A549 (cell line): ENCODE measurements at regions not wholly inside any gene's neighbourhood (a gene's known extent, or its start where the extent isn't known, plus 50 kb on each side); places are given as distances from the start of the nearest gene placed in this dataset.

Experiments used
- ATAC-seq, 2 experiments: fragments of 200-7000 bp in 1 of 2; fragments of >200 bp in 1 of 2; cut with Nextera tagmentation in 1 of 2; cut with Tn5 transposase in 1 of 2; 3 replicates each; pipeline versions ENCODE4 v1.8.0 to v1.9.1; 2018 to 2020; ENCODE audit warnings: mild to moderate bottlenecking in 1 of 2, moderate library complexity in 1 of 2
- CTCF ChIA-PET: fragments of 300-600 bp; sonication (Branson Sonifier 250); formaldehyde crosslinking; extraction: SDS; loops from one replicate; lab custom pipeline; 2021; ENCODE audit warnings: antibody characterized with exemption, inconsistent platforms; lab: Yijun Ruan, JAX
- POLR2A ChIA-PET: fragments of 350-600 bp; formaldehyde crosslinking; extraction: SDS; loops from one replicate; lab custom pipeline; 2021; ENCODE audit warnings: antibody characterized with exemption, inconsistent platforms; lab: Yijun Ruan, JAX
- DNase-seq, 2 experiments: peaks; one replicate each; pipeline versions ENCODE4 v3.0.0 to v3.0.0-alpha.2; 2011 to 2016; ENCODE audit warnings: low read depth in 1 of 2, low spot score in 1 of 2
- FAIRE-seq: peaks from 2 replicates; lab custom pipeline; 2011; peaks lifted over from hg19 to GRCh38; lab: Jason Lieb, UNC
- H3K27ac ChIP-seq, 2 experiments: fragments of >200 bp; sonication (Bioruptor Twin); formaldehyde crosslinking; 3 replicates each; pipeline ENCODE4 v1.5.1; 2016 to 2017
- H3K4me1 ChIP-seq: fragments of >200 bp; sonication (Bioruptor Twin); formaldehyde crosslinking; 3 replicates; pipeline ENCODE4 v1.6.1; 2016
- H3K4me2 ChIP-seq: fragments of >200 bp; sonication (Bioruptor Twin); formaldehyde crosslinking; 3 replicates; pipeline ENCODE4 v1.6.1; 2016
- H3K4me3 ChIP-seq: fragments of >200 bp; sonication (Bioruptor Twin); formaldehyde crosslinking; 3 replicates; pipeline ENCODE4 v1.5.1; 2016
- H3K9me3 ChIP-seq: fragments of >200 bp; sonication (Bioruptor Twin); formaldehyde crosslinking; 3 replicates; pipeline ENCODE4 v1.6.1; 2016
- ATOH8 ChIP-seq: fragments of 250-450 bp; sonication (Bioruptor Pico); IDR thresholded peaks from 2 replicates; pipeline ENCODE4 v1.5.0; 2020; ENCODE audit warnings: low read depth, mild to moderate bottlenecking, moderate library complexity
- BCL3 ChIP-seq: fragments of >200 bp; sonication (Bioruptor Twin); formaldehyde crosslinking; IDR thresholded peaks from 3 replicates; pipeline ENCODE4 v1.6.1; 2016
- BHLHE40 ChIP-seq: IDR thresholded peaks from 2 replicates; pipeline ENCODE4 v1.6.1; 2012; ENCODE audit warnings: low read depth, low read length, inconsistent platforms
- CEBPB ChIP-seq, 2 experiments: fragments of >200 bp in 1 of 2; sonication (Bioruptor Twin) in 1 of 2; formaldehyde crosslinking in 1 of 2; IDR thresholded peaks; 2 replicates each; pipeline ENCODE4 v1.6.1; 2012 to 2016
- CHD4 ChIP-seq: fragments of 200-600 bp; sonication (generic); IDR thresholded peaks from 2 replicates; pipeline ENCODE4 v1.6.1; 2016; ENCODE audit warnings: antibody characterized with exemption, mild to moderate bottlenecking, borderline replicate concordance
- E2F6 ChIP-seq: IDR thresholded peaks from 2 replicates; pipeline ENCODE4 v1.6.1; 2012; ENCODE audit warnings: low read depth, borderline replicate concordance
- FOSL2 ChIP-seq, 2 experiments: fragments of 450-650 bp in 1 of 2; fragments of >200 bp in 1 of 2; sonication (Bioruptor Twin) in 1 of 2; formaldehyde crosslinking; IDR thresholded peaks; 2 replicates each; pipeline versions ENCODE4 v1.5.0 to v1.6.1; 2016 to 2020; ENCODE audit warnings: mild to moderate bottlenecking in 1 of 2, moderate library complexity in 1 of 2
- FOXS1 ChIP-seq: fragments of 250-450 bp; sonication (Bioruptor Pico); IDR thresholded peaks from 2 replicates; pipeline ENCODE4 v1.5.0; 2020; ENCODE audit warnings: mild to moderate bottlenecking, moderate library complexity
- GATA3 ChIP-seq: IDR thresholded peaks from 2 replicates; pipeline ENCODE4 v1.6.1; 2012; ENCODE audit warnings: borderline replicate concordance
- HOXA7 ChIP-seq: fragments of 250-450 bp; sonication (Bioruptor Pico); IDR thresholded peaks from 2 replicates; pipeline ENCODE4 v1.5.0; 2020; ENCODE audit warnings: mild to moderate bottlenecking, moderate library complexity
- HOXB13 ChIP-seq: fragments of 250-450 bp; sonication (Bioruptor Pico); IDR thresholded peaks from 2 replicates; pipeline ENCODE4 v1.5.0; 2020; ENCODE audit warnings: low read depth, mild to moderate bottlenecking, moderate library complexity
- JUN ChIP-seq, 2 experiments: fragments of >200 bp; sonication (Bioruptor Twin); formaldehyde crosslinking; IDR thresholded peaks; 2 replicates in 1 of 2; 3 replicates in 1 of 2; pipeline ENCODE4 v1.6.1; 2016 to 2017
- KDM1A ChIP-seq: fragments of 200-600 bp; sonication (generic); IDR thresholded peaks from 2 replicates; pipeline ENCODE4 v1.6.1; 2016; ENCODE audit warnings: low read depth, mild to moderate bottlenecking
- MYC ChIP-seq: IDR thresholded peaks from 2 replicates; pipeline ENCODE4 v1.6.1; 2012; ENCODE audit warnings: mild to moderate bottlenecking, inconsistent platforms, low read length, improper control_type of control experiment, borderline replicate concordance
- NFE2L2 ChIP-seq: fragments of 150-350 bp; conservative IDR thresholded peaks from 2 replicates; pipeline ENCODE4 v1.6.1; 2014; ENCODE audit warnings: low read length
- NR3C1 ChIP-seq: fragments of >200 bp; sonication (Bioruptor Twin); formaldehyde crosslinking; IDR thresholded peaks from 3 replicates; pipeline ENCODE4 v1.6.1; 2017
- POLR2A ChIP-seq: IDR thresholded peaks from 2 replicates; pipeline ENCODE4 v1.6.1; 2012; ENCODE audit warnings: mild to moderate bottlenecking, low read length
- REST ChIP-seq: fragments of 200-600 bp; sonication (generic); IDR thresholded peaks from 2 replicates; pipeline ENCODE4 v1.6.1; 2016; ENCODE audit warnings: antibody characterized with exemption, mild to moderate bottlenecking, moderate library complexity
- RNF2 ChIP-seq: fragments of 200-600 bp; sonication (generic); IDR thresholded peaks from 2 replicates; pipeline ENCODE4 v1.6.1; 2016; ENCODE audit warnings: low read depth, mild to moderate bottlenecking, antibody characterized with exemption, moderate library complexity, borderline replicate concordance
- SMC3 ChIP-seq: fragments of >200 bp; sonication (Bioruptor Twin); formaldehyde crosslinking; IDR thresholded peaks from 3 replicates; pipeline ENCODE4 v1.6.1; 2018; ENCODE audit warnings: inconsistent platforms
- TP53 ChIP-seq: fragments of 250-450 bp; sonication (Bioruptor Pico); IDR thresholded peaks from 2 replicates; pipeline ENCODE4 v1.5.0; 2021; ENCODE audit warnings: mild to moderate bottlenecking, moderate library complexity
- ZC3H11A ChIP-seq: fragments of 450-650 bp; IDR thresholded peaks from 2 replicates; pipeline ENCODE4 v1.6.1; 2014; ENCODE audit warnings: antibody characterized with exemption, mild to moderate bottlenecking
- WGBS: methylation state at CpG from one replicate; pipeline ENCODE4 v1.1.6; 2017; ENCODE audit errors: missing lambda C conversion rate; 5-methylcytosine and 5-hydroxymethylcytosine counted together

- Histone ChIP-seq H3K27ac (no peak overlapping the region), H3K4me1 (0 out of 3 replicates have a peak, but pooled peaks cover 2% of the 10 kb centered on the region), H3K4me2 (no peak overlapping the region), H3K4me3 (no peak overlapping the region), H3K9me3 (no peaks in the 10 kb centered on the region)
- CTCF ChIA-PET: interaction anchor here (1.4 kb wide), 1 partner anchor 309 kb away, joined by 3 read pairs; no protein-coding TSS in a partner anchor
- POLR2A ChIA-PET: no interaction called here
- DNase-seq: no peak
- ATAC-seq: no peak
- FAIRE-seq: no peak
- TF ChIP-seq GATA3 (no peak), CEBPB (IDR thresholded peaks at IDR 0.05) (no peak), MYC (no peak), FOXS1 (CRISPR knock-in tag) (no peak), NR3C1 (no peak), CHD4 (no peak), KDM1A (no peak), RNF2 (no peak), E2F6 (no peak), SMC3 (no peak)
- WGBS: 64% methylated on average over 3 of the region's 3 CpGs
These were observed 150.9 kb upstream of the NABP1 start for GRCh38 chr2:191526953-191527556.

GRCh38 chr2:191530618-191531017 lies 147.3 kb upstream of the NABP1 start:
- FAIRE-seq: no peak
- H3K27ac ChIP-seq: no peak overlapping the region
- TF ChIP-seq REST: no peak
- no peak for TF ChIP-seq BCL3
- TF ChIP-seq FOSL2 (IDR thresholded peaks at IDR 0.05): no peak
- TF ChIP-seq FOSL2 (CRISPR knock-in tag; IDR thresholded peaks at IDR 0.05): no peak
- no peak for TF ChIP-seq HOXA7 (CRISPR knock-in tag)
- TF ChIP-seq NFE2L2: no peak
- no peak for TF ChIP-seq POLR2A
- no peak for TF ChIP-seq HOXB13
- TF ChIP-seq BHLHE40: no peak
- TF ChIP-seq TP53 (CRISPR knock-in tag): no peak
- no peak for TF ChIP-seq JUN (IDR thresholded peaks at IDR 0.05)
- TF ChIP-seq ZC3H11A: no peak
- no peak for TF ChIP-seq ATOH8
- WGBS: 100% methylated on average over 1 of the region's 1 CpG
- H3K9me3 ChIP-seq: no peaks in the 10 kb centered on the region
- H3K4me1 ChIP-seq: no peaks in the 10 kb centered on the region
- no peak overlapping the region for H3K4me3 ChIP-seq
- no peak for DNase-seq
- ChIA-PET CTCF (interaction anchor here (0.6 to 1.2 kb wide), 3 partner anchors 9 to 366 kb away, joined by 3 to 4 read pairs (median 4); no protein-coding TSS in a partner anchor), POLR2A (no interaction called here)
- no peak for ATAC-seq
- no peak overlapping the region for H3K4me2 ChIP-seq
